Lower leg skin (tissue), 3 donors: ENCODE measurements at regions not wholly inside any gene's neighbourhood (a gene's known extent, or its start where the extent isn't known, plus 50 kb on each side); places are given as distances from the start of the nearest gene placed in this dataset.

ENCODE experiments used
- CTCF ChIP-seq, 3 donors: fragments of 450-650 bp; IDR thresholded peaks; one replicate each; pipeline ENCODE4 v1.5.1; 2016; ENCODE audit warnings: antibody characterized with exemption in 3 of 3, mild to moderate bottlenecking in 3 of 3, moderate library complexity in 2 of 3
- POLR2A ChIP-seq, 2 donors: fragments of 450-650 bp; IDR thresholded peaks; one replicate each; pipeline ENCODE4 v1.6.1; 2016 to 2017; ENCODE audit warnings: antibody characterized with exemption in 2 of 2, mild to moderate bottlenecking in 1 of 2, moderate library complexity in 1 of 2

- TF ChIP-seq CTCF (IDR thresholded peaks at IDR 0.05), result no peak
- TF ChIP-seq POLR2A (IDR thresholded peaks at IDR 0.05), result no peak
Measured at GRCh38 chr21:22223385-22223784, 1225.2 kb downstream of the NCAM2 start.
